ENCODE measurements at regions not wholly inside any gene's neighbourhood (a gene's known extent, or its start where the extent isn't known, plus 50 kb on each side); places are given as distances from the start of the nearest gene placed in this dataset.
"Not testable (repeated sequence)": the region's sequence is repeated elsewhere in the genome, so short reads cannot be mapped to it uniquely, and the experiment has no call there.

DNA sequence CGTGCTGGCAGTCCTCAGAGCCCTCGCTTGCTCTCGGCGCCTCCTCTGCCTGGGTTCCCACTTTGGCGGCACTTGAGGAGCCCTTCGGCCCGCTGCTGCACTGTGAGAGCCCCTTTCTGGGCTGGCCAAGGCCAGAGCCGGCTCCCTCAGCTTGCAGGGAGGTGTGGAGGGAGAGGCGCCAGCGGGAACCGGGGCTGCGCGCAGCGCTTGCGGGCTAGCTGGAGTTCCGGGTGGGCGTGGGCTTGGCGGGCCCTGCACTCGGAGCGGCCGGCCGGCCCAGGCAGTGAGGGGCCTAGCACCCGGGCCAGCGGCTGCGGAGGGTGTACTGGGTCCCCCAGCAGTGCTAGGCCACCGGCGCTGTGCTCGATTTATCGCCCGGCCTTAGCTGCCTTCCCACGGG lies 124.1 kb upstream of the NT5E start:
- not testable (repeated sequence) for TF ChIP-seq POLR2A (IDR thresholded peaks at IDR 0.05)
- TF ChIP-seq, protein P1, sequence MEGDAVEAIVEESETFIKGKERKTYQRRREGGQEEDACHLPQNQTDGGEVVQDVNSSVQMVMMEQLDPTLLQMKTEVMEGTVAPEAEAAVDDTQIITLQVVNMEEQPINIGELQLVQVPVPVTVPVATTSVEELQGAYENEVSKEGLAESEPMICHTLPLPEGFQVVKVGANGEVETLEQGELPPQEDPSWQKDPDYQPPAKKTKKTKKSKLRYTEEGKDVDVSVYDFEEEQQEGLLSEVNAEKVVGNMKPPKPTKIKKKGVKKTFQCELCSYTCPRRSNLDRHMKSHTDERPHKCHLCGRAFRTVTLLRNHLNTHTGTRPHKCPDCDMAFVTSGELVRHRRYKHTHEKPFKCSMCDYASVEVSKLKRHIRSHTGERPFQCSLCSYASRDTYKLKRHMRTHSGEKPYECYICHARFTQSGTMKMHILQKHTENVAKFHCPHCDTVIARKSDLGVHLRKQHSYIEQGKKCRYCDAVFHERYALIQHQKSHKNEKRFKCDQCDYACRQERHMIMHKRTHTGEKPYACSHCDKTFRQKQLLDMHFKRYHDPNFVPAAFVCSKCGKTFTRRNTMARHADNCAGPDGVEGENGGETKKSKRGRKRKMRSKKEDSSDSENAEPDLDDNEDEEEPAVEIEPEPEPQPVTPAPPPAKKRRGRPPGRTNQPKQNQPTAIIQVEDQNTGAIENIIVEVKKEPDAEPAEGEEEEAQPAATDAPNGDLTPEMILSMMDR (IDR thresholded peaks at IDR 0.05): not testable (repeated sequence)
